HG03196 (cell line): ENCODE measurements at regions not wholly inside any gene's neighbourhood (a gene's known extent, or its start where the extent isn't known, plus 50 kb on each side); places are given as distances from the start of the nearest gene placed in this dataset.

ENCODE experiments used
- ATAC-seq: cut with Tn5 transposase; IDR thresholded peaks from one replicate; pipeline ENCODE4 v1.9.1; 2021; ENCODE audit not compliant: unreplicated experiment

DNA sequence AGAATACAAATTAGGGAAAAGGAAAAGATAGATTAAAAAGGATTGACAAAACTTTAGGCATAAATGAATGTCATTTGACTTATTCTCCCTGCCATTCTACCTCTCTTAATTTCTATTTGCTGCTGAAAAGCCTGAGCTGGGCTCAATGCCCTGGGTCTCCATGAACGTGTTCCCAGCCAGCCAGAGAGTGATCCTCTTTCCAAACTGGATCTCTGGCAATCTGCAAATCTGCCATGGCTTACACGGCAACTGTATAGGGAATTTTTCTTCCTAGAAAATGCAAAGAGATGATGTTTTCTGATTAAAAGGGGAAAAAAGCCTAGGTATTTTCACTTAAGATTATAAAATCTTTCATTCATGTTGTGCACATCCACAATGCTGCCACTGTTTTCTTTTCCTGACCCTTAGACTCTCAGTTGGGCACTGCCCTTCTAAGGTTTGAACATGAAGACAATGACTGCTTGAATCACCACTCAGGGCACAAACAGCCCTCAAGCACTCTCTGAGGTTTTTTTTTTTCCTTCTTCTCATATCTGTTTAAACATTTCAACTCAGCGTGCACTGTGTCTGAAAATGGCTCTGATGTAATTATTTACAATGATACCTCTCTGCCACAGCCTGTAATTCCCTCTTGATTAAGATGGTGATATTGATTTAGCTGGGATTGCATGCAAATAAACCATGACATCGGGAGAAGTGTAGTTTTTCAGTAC is 60.3 kb downstream of the DACT1 start:
- no peak for ATAC-seq

DNA sequence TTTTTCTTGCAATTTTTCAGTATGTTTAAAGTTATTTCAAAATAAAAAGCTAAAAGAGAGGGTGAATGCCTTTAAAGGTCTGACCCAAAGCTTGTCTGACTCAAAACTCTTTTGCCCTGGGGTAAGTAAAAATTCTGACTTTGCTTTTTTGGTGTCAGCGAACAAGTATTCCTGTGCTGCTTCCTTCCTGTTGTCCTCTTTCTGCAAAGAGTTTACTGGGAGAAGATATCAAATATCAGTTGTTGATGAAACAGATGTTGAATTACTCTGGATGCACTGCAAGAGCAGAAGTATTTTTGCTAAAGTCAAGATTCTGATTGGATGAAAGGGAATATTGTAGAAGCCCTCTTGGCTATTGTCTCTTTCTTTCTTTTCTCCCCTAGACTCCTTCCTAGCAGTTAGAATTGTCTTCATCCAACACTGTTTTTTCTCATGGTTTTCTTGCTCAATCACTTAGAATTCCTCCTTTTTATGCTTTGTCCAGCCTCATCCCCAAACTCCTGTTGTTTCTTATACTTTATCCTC is 62.0 kb downstream of the DACT1 start:
- ATAC-seq = no peak

DNA sequence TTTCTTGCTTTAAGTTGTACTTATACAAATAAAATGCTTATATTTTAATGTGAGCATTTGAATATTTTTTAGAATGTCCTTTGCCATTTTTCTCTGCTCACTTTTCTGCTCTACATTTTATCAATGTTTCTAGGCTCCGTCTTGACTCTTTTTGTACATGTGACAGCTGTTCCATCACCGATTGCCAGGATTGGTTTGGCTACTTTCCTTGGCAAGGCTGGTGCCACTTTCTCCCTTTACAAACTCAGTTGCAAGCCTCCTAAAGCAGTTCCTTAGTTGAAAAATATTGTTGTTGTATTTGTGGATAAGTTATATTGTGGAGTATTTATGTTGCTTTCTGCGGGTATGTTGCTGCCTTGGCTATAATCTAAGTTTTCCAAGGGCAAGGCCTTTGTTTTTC is 63.4 kb downstream of the DACT1 start:
- ATAC-seq = no peak

DNA sequence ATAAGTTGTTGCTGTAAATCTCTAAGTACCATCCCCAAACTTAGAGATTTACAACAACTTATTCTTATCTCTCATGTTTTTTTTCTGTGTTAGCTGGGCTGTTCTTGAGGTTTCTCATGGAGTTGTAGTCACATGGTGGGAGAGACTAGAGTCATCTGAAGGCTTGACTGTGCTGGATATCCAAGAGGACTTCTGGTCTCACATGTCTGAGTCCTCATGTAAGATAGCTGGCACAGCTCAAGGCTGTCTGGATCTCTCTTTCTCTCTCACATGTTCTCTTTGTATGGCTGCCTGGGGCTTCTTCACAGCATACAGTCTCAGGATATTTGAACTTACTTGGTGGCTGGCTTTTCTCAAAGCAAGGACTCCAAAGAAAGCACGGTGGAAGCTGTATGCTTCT is 63.8 kb downstream of the DACT1 start:
- no peak for ATAC-seq

DNA sequence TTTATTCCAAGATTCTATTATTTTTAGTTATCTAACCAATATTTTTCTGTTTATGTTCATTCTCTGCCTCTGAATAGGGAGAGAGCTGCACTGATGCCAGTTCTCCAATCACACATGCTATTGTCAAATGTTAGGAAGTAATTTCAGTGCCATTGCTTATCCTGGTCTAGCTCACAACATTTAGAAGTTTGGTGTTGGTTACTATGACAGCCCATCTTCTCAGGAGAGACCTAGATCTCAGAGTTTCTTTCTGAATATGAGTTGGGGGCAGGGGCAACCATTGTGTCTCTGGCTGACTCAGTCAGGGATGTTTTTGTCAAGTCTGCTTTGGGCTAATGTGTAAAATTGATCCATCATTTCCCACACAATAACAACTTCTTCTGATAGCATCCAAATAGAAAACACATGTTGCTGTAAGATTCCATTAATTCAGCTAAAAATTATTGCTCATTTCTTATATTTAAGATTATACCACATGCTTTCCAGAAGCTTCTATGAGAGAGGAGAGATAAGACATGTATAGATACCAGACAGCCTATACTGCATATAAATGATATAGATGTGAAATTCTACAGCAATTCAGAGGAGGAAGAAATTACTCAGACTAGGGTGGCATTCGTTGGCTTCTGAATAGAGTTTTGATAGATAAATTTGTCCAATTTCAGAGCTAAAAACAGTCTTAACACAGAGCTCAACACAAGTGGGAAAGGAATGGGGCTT is 64.8 kb downstream of the DACT1 start:
- ATAC-seq = no peak

DNA sequence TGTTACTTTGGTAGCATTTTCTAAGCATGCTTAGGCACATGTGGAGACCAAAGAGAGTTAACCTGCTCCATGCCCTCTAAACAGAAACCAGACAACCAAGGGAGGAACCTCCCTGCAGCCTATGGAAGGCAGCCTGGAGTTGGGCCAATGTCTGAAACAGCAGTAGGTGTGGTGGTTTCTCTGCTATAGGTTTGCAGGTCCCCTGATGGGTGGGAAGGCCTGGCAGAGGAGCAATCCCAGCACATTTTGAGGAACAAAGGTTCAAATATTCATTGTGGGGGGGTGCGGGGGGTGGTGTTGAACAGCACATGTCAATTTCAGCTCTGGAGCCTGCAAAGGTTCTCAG is 65.4 kb downstream of the DACT1 start:
- ATAC-seq = no peak

DNA sequence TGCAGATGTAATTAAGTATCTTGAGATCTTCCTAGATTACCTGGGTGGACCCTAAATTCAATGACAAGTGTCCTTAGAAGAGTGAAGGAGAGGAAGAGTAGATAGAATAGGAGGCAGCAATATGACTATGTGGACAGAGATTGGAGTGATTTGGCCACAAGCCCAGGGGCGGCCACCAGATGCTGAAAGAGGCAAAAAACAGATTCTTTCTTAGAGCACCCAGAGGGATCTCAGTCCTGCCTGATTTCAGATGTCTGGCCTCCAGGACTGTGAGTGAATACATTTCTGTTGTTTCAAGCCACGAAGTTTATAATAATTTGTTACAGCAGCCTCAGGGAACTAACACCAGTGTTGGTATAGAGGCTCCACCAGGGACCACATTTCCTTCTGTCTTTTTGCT is 67.3 kb downstream of the DACT1 start:
- no peak for ATAC-seq

DNA sequence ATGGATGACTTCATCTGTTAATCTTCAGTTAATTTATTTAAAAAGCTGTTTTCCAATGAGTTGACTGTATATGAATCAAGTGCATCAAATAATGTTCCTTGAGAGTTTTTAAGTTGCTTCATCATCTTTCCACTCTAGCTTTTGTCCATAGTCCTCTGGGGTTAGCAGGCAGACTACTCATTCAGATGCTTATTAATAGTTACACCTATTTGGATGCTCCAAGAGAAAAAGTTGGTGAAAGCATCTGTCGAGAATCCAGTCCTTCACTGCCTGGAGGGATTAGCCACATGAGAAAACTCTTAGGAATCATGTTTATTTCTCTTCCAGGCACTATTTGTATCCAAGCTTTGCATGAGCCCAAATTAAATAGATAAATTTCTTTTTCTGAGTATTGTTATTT is 70.2 kb downstream of the DACT1 start:
- no peak for ATAC-seq

DNA sequence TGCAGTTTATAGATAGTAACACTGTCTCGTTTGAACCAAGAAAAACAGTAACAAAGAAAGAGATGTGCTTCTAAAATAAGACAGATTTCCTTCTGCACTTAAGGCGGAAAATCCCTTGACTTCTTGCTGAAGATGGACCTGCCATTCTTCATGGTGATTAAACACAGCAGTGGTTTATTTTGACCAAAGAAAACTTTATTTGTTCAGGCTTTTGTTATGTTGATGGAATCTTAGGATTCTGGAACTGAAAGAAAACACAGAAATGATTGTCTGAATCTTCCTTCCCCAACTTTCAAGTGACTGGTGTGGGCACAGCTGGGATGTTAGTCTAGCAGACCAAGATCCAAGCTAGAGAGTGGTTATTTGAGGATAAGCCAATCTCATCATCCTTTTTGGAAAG is 72.2 kb downstream of the DACT1 start:
- no peak for ATAC-seq

DNA sequence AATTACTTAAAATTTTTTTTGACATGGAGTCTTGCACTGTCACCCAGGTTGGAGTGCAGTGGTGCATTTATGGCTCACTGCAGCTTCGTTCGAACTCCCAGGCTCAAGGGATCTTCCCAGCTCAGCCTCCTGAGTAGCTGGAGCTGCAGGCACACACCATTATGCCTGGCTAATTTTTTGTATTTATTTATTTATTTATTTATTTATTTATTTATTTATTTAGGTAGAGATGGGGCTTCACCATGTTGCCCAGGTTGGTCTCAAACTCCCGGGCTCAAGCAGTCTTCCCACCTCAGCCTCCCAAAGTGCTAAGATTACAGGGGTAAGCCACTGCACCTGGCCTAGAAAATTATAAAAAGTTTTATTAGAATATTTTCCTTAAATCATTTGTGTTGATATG is 73.6 kb downstream of the DACT1 start:
- ATAC-seq = no peak

DNA sequence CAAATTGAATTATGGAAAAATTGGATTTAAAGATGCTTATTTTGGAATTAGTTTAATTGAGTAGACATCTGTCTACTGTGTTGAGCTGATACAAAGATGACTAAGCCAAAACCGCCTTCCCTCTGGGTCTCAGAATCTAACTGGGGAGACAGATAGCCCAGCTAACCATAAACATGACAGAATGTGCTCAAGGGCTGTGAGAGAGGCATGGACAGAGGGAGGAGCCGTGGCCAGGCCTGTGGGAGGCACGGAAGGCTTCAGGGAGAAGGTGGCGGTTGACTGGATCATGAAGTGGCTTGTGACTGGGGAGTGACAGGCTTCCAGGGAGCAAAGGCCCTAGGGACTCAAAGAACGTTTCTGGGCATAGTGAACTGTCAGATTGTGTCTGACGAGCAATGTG is 74.6 kb downstream of the DACT1 start:
- no peak for ATAC-seq

DNA sequence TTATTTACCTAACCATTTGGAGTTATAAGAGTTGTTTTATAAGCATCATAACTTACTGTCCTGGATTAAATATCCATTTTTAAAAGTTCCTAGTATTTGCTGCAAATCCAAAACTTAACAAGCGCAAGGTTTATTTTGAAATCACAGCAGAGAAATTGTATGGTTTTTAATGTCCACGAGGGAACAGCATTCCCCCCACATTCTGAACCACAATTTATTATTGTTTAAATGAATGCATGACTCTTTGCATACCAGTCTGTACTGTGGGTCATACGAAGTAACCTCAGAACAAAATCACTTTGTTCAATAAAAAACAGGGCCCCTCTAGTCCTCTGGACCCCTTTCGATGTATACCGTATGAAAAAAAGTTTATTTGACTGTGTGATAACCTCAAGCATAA is 75.9 kb downstream of the DACT1 start:
- ATAC-seq = no peak

DNA sequence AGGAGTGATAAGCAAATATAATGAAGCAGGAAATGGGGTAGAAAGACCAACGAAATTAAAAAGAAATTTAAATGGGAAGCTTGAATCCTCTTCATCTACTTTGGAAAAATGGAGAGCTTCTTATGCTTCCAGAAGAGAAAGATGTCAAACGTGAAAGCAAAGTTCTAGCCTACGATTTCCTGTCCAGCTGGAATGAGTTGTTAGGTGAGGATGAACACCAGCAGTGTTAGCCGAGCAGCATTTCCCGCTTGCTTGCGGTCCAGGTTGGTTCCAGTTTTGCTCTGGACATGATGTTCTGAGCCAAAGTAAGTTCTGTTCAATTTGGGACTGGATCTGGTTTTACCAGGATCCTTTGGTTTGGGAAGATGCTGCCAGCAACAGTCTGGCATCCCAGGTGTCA is 78.9 kb downstream of the DACT1 start:
- no peak for ATAC-seq

DNA sequence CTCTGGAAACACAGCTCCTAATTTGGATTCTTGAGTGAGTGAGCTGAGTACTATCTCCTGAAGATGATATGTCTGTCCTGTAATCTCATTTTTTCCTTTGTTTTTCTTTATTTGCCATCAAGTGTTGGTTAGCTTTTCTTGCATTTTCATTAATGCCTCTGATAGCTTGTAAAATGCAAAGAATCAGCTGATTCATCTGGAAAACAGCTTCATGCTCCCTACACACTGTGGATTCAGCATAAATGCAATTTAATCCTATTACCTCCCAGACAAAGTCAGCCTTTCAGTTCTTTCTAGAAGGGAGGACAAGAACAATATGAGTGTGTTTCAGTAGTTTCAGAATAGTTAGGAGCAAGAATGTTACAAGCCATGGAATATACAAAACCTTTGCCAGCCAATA is 79.4 kb downstream of the DACT1 start:
- no peak for ATAC-seq

DNA sequence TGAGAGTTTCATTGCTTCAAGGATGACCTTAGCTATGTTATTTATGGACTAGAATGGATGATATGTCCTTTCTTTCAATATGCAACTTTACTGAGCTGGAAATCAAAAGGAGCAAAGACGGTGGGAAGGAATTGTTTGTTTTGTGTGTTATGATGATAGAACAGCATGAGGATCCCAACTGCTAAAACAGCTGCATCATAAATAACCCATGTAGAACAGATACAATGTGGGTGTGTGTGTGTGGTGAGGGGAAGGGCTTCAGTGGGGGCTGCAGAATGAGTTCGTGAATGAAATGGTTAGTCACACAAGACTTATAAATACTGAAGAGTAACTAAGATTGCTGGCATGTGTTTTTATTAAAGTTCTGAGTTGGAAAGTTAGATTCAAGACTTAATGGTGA is 80.1 kb downstream of the DACT1 start:
- no peak for ATAC-seq

DNA sequence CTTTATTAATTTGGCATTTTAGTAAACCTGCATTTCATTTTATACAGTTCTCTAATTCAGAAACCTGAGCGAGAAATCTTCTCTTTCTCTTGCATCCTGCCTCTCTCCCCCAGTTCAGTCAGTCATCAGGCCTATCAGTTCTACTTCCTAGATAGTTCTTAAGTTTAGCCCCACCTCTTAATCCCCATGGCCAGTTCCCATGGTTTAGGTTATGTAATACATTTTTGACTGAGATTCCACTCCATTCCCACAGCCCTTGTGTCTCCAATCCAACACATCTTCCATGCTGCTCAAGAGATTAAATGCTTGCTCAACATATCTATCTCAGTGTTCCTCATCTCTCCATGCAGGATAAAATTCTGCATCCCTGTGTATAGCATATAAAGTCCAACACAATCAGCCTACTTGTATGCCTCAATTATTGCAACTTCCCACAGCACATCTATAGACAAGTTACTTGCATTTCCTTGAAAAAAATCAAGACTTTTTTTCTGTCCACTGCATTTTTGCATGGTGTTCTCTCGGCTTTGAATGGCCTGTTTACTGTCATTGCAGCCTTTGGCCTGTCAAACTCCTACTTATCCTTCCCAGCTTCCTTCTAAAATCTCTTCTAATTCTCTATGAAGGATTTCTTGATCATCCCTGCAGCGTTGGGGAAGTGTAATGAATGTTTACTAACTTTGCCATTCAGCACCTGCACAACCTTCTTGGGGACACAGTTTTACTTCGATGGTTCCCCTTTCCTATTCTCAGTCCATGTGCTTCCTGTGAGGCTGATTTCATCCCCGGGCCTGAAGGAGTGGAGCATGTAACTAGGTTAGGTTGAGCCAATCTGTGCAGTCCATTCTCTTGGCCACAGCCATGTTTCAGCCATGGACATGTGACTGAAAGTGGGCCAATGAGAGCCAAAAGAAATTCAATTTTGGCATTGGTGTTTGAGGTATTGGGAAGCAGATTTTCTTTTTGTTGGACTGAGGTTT is 80.8 kb downstream of the DACT1 start:
- ATAC-seq = no peak

DNA sequence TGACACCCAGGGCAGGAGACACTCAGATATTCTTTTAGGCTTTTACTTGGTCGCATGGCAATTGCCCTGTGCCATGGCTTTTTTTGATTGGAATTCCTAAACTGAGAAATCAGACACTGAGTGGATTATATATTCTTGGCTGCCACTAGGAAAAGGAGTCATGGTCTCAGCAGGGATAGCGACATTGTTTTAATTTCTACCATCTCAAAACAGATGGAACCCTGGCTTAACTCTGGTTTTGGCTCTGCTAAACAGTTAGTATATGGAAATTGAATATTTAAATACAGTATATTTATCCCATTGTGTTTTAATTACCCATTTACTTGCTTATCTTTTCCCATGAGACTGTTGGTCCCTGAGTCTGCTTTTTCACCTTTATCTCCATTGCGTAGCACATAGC is 84.0 kb downstream of the DACT1 start:
- ATAC-seq = no peak

DNA sequence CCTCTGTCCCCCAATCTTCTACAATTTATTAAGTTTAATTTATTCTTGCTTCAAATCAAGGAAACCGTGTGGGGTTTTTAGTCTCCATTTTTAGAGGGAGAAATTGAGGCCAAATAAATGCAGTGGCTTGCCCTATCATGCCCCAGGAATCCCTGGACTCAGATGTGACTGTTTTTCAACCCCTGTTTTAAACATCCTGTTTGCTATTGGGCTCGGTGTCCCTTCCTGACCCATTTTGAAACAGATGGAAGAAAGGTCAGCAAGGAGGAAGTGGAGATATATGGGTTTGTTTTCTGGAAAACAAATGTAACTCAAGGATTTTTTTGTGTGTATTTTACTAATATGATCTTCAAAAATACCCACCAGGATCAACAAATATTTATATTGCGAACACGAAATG is 84.7 kb downstream of the DACT1 start:
- ATAC-seq = no peak

DNA sequence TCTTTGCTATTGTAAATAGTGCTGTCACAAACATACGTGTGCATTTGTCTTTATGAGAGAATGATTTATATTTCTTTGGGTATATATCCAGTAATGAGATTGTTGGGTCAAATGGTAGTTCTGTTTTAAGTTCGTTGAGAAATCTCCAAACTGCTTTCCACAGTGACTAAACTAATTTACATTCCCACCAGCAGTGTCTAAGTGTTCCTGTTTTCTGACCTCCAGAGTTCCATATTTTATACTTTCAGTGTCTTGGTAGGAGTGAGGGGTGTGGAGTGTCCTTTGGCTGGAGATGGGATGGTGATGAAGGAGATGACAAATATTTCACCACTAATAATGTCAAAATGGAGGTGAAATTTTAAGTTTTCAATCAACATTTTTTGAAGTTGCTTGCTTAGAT is 86.4 kb downstream of the DACT1 start:
- ATAC-seq = no peak

DNA sequence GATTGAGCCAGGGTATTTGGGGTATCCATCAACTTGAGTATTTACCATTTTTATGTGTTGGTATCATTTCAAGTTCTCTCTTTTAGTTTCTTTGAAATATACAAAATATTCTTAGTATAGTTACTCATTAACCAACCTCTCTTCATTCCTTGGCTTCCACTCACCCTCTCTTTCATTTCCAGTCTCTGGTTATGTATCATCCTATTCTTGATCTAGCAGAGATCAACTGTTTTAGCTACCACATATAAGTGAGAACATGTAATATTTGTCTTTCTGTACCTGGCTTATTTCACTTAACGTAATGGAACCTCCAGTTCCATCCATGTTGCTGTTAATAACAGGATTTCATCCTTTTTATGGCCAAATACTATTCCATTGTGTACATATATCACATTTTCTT is 86.9 kb downstream of the DACT1 start:
- ATAC-seq = no peak

DNA sequence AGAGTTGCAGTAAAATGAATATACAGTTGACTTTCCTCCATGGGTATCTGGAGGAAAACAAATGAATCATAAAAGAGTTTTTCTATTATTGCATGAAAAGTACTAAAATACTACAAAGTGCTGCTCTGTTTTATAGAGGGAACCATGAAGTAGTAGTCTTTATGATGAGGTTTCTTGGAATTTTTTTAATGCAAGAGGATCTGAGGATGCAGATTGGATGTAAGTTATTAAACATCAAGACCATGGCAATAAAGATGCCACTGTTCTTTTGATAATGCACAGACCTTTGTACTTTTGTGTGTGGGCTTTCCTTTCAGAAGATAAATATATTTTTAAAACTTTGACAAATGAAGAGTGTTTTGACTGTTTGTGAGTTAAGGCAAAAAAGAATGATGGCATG is 87.5 kb downstream of the DACT1 start:
- ATAC-seq = no peak

DNA sequence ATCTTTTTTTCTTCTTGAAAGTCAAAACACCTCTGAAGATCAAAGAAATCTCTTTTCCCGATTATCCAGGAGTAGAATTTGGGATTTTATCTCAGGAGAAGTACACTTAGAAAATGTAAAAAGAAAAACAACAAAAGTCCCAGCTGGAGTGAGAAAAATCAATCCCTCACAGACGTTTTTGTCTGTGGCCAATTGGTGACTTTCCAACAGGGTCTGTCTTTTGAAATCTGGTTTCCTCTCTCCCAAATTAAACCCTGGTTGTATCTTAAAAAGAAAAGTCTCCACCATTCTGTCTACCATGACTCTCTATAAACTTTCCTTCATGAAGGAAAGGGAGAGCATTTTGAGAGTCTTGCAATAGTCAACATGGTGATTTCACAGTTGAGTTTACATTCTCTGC is 88.1 kb downstream of the DACT1 start:
- ATAC-seq = no peak
